ENCODE measurements at regions not wholly inside any gene's neighbourhood (a gene's known extent, or its start where the extent isn't known, plus 50 kb on each side); places are given as distances from the start of the nearest gene placed in this dataset.

DNA sequence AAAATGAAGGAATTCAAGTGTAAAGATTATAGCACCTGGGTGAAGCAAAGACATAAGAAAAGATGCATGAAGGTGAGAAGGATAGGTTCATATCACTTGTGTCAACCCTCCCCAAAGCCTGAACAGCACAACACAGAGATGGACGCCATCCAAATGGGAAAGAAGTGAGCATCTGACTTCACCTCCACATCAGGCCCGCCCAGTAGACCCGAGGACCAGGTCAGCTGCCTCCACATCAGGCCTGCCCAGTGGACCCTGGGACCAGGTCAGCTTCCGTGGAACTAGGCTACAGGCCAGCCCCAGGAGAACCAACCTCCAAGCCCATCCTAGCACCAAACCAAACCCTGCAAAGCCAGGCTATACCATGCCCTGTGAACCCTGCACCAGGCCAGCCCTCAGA, 862.9 kb downstream of the UQCRFS1 start:
- CTCF ChIA-PET: no interaction called here
- POLR2A ChIA-PET: no interaction called here
- no peak for TF ChIP-seq CTCF (IDR thresholded peaks at IDR 0.05; ENCODE audit: control extremely low read depth, extremely low read depth, low read depth, missing control alignments)
- DNase-seq (ENCODE audit: extremely low spot score): no peak

GRCh38 chr19:28349604-28350003, 863.3 kb downstream of the UQCRFS1 start:
- DNase-seq (ENCODE audit: extremely low spot score): no peak
- no peak for TF ChIP-seq CTCF (IDR thresholded peaks at IDR 0.05; ENCODE audit: control extremely low read depth, extremely low read depth, low read depth, missing control alignments)
- CTCF ChIA-PET: no interaction called here
- POLR2A ChIA-PET: no interaction called here

GRCh38 chr19:28345811-28346210, 867.1 kb downstream of the UQCRFS1 start:
- TF ChIP-seq CTCF (IDR thresholded peaks at IDR 0.05; ENCODE audit: control extremely low read depth, extremely low read depth, low read depth, missing control alignments): no peak
- ChIA-PET POLR2A (interaction anchor here (0.6 kb wide), 1 partner anchor 28 kb away, joined by 5 read pairs; no protein-coding TSS in a partner anchor), CTCF (no interaction called here)
- DNase-seq (ENCODE audit: extremely low spot score): no peak

GRCh38 chr19:28341810-28342350, 871.1 kb downstream of the UQCRFS1 start:
- DNase-seq (ENCODE audit: extremely low spot score): no peak
- TF ChIP-seq CTCF (IDR thresholded peaks at IDR 0.05; ENCODE audit: control extremely low read depth, extremely low read depth, low read depth, missing control alignments): no peak
- CTCF ChIA-PET: interaction anchor here (1.6 kb wide), 1 partner anchor 16 kb away, joined by 4 read pairs; no protein-coding TSS in a partner anchor
- POLR2A ChIA-PET: no interaction called here

GRCh38 chr19:28334419-28334818, 878.5 kb downstream of the UQCRFS1 start:
- CTCF ChIA-PET: interaction anchor here (1.2 to 1.6 kb wide), 3 partner anchors 9 to 361 kb away, joined by 3 to 5 read pairs (median 5); no protein-coding TSS in a partner anchor
- DNase-seq (ENCODE audit: extremely low spot score): no peak

DNA sequence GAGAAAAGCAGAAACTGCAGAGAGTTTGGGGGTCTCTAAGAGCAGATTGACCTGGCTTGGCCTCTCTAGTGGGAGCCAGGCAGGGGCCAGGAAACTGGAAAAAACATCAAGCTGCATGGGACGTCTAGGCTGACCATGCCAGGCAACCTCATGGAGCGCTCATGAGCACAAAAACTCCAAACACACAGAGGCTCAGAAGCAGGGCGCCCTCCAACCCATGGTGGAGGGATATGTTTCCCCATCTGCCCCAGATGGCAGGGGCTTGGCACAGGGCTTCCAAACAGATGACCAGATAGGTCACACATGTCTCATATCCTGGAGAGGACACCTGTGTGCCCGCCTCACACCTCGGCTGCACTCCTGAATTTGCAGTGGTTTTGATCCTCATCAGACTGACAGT, 879.0 kb downstream of the UQCRFS1 start:
- no peak for TF ChIP-seq CTCF (IDR thresholded peaks at IDR 0.05; ENCODE audit: control extremely low read depth, extremely low read depth, low read depth, missing control alignments)
- CTCF ChIA-PET: interaction anchor here (1.2 to 1.6 kb wide), 3 partner anchors 8 to 360 kb away, joined by 3 to 5 read pairs (median 5); no protein-coding TSS in a partner anchor
- POLR2A ChIA-PET: no interaction called here
- DNase-seq (ENCODE audit: extremely low spot score): no peak

More at GRCh38 chr19:28334419-28334818, 878.5 kb downstream of the UQCRFS1 start:
- POLR2A ChIA-PET: no interaction called here
- TF ChIP-seq CTCF (IDR thresholded peaks at IDR 0.05; ENCODE audit: control extremely low read depth, extremely low read depth, low read depth, missing control alignments): no peak
